ENCODE measurements at regions not wholly inside any gene's neighbourhood (a gene's known extent, or its start where the extent isn't known, plus 50 kb on each side); places are given as distances from the start of the nearest gene placed in this dataset.
"Not testable (repeated sequence)": the region's sequence is repeated elsewhere in the genome, so short reads cannot be mapped to it uniquely, and the experiment has no call there.

DNA sequence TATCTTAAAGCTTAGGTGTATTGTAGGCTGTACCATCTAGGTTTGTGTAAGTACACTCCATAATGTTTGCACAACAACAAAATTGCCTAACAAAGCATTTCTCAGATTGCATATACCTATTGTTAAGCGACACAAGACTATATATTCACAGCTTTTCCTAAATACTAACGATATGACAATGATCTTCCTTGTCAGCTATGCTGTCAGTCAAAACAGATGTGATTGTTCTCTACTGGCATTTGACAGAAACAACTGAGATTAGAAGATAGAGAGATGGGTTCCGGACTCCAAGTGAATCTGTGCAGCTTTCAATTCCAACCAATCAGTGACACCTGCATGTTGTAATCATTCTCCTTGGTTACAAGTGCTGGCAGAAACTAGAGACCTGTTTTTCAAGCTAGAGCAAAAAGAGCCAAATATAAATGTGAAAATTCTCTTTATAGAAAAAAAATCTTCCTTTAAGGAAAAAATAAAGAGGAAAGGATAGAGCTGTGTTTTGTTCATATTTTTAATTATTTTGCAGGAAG is 1232.3 kb upstream of the SLC39A10 start:
- DNase-seq (ENCODE audit: low read depth): no peak
- TF ChIP-seq, protein P1, sequence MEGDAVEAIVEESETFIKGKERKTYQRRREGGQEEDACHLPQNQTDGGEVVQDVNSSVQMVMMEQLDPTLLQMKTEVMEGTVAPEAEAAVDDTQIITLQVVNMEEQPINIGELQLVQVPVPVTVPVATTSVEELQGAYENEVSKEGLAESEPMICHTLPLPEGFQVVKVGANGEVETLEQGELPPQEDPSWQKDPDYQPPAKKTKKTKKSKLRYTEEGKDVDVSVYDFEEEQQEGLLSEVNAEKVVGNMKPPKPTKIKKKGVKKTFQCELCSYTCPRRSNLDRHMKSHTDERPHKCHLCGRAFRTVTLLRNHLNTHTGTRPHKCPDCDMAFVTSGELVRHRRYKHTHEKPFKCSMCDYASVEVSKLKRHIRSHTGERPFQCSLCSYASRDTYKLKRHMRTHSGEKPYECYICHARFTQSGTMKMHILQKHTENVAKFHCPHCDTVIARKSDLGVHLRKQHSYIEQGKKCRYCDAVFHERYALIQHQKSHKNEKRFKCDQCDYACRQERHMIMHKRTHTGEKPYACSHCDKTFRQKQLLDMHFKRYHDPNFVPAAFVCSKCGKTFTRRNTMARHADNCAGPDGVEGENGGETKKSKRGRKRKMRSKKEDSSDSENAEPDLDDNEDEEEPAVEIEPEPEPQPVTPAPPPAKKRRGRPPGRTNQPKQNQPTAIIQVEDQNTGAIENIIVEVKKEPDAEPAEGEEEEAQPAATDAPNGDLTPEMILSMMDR (conservative IDR thresholded peaks at IDR 0.05; ENCODE audit: low read depth, low read length): no peak
- H3K4me3 ChIP-seq (ENCODE audit: low read depth, low read length): no peak overlapping the region

DNA sequence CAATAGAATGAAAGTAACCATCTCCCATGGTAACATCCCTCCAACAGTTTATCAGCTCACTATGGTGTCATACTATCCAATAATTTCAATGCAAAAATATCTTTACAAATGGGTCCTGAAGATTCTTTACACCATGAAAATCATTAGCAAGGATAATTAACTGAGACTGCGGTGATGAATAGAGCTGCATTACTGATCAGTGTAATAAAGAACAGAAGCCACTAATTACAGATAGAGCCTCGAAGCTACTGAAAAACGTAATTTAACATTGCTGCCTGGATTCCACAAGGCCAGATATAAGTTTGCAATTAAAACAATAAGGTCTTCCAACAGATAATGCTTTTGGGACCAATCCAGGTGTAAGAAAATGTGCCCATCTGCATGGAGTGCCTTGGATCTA is 1245.8 kb upstream of the SLC39A10 start:
- TF ChIP-seq, protein P1 (conservative IDR thresholded peaks at IDR 0.05; ENCODE audit: low read depth, low read length): no peak
- H3K4me3 ChIP-seq (ENCODE audit: low read depth, low read length): no peak overlapping the region
- DNase-seq (ENCODE audit: low read depth): no peak

DNA sequence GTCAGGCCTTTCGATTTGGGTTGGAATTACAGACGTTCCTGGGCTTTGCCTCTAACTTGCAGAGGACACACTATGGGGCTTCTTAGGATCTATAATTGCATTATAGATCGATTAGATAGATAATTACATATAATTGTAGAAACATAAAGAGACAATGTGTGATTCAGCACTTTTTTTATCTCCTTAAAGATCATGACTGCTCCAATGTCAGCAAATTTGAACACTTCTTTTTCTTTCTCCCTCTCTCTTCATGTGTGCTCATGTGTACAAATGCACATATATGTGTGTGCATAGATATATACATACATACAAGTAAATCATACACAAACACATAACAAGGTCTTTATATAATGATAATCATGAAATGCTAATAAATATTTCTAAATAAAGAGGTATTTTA is 1261.2 kb upstream of the SLC39A10 start:
- DNase-seq (ENCODE audit: low read depth): no peak
- TF ChIP-seq, protein P1 (conservative IDR thresholded peaks at IDR 0.05; ENCODE audit: low read depth, low read length): no peak
- H3K4me3 ChIP-seq (ENCODE audit: low read depth, low read length): no peak overlapping the region

GRCh38 chr2:194385376-194385775 is 1271.7 kb upstream of the SLC39A10 start:
- H3K4me3 ChIP-seq (ENCODE audit: low read depth, low read length): no peak overlapping the region
- DNase-seq (ENCODE audit: low read depth): no peak
- TF ChIP-seq, protein P1 (conservative IDR thresholded peaks at IDR 0.05; ENCODE audit: low read depth, low read length): no peak

DNA sequence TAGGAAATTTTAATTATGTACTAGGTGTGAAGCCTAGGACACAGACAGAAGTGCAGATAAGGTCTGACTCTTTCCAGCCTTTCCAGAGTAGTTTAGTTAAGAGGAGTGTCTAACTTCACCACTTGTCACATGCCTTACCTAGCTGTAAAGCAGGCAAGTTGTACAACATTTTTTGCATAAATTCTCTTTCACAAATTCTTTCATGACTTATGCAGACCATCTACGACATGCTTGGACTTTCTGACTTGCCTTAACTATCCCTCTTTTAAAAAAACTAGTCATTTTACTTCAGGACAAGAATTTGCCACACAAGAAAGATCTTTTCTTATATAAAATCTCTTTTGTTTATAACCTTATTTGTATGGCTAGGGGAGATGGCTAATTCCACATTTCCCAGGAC is 1273.6 kb upstream of the SLC39A10 start:
- H3K4me3 ChIP-seq (ENCODE audit: low read depth, low read length): no peak overlapping the region
- DNase-seq (ENCODE audit: low read depth): peak; percentile 0
- TF ChIP-seq, protein P1 (conservative IDR thresholded peaks at IDR 0.05; ENCODE audit: low read depth, low read length): no peak

- DNase-seq (ENCODE audit: low read depth): no peak
These were observed 1274.8 kb upstream of the SLC39A10 start for GRCh38 chr2:194382221-194382620.

DNA sequence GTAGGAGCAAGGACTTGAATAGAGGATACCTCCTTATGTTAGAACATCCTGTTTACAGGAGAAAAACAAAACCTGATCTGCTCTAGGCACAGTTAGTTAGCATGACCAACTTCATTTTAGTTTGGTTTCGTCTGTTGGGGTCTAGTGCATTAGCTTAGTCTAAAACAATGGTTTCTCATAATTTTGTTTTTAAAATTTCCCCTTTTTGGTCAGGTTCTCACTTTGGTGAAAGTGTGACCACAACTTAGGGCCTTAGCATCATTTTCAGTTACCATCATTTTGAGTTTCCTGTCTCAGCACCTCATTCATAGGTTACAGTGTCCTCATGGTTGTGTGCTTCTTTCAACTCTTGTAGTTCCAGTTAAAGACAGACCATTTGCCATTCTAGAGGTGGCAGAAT is 1277.0 kb upstream of the SLC39A10 start:
- no peak overlapping the region for H3K4me3 ChIP-seq (ENCODE audit: low read depth, low read length)
- TF ChIP-seq, protein P1 (conservative IDR thresholded peaks at IDR 0.05; ENCODE audit: low read depth, low read length): no peak
- DNase-seq (ENCODE audit: low read depth): no peak

More at GRCh38 chr2:194382221-194382620, 1274.8 kb upstream of the SLC39A10 start:
- no peak overlapping the region for H3K4me3 ChIP-seq (ENCODE audit: low read depth, low read length)
- TF ChIP-seq, protein P1 (conservative IDR thresholded peaks at IDR 0.05; ENCODE audit: low read depth, low read length): no peak

GRCh38 chr2:194367390-194367789 is 1289.6 kb upstream of the SLC39A10 start:
- not testable (repeated sequence) for DNase-seq (ENCODE audit: low read depth); H3K4me3 ChIP-seq (ENCODE audit: low read depth, low read length)

Measured in choroid plexus epithelial cell (primary cell).